ENCODE measurements at regions not wholly inside any gene's neighbourhood (a gene's known extent, or its start where the extent isn't known, plus 50 kb on each side); places are given as distances from the start of the nearest gene placed in this dataset.

GRCh38 chr2:160820691-160821090 lies 327.1 kb upstream of the RBMS1 start:
- no peak for TF ChIP-seq CTCF (conservative IDR thresholded peaks at IDR 0.05; ENCODE audit: low read depth in 2 of 2)
- TF ChIP-seq ETS1 (IDR thresholded peaks at IDR 0.05), result no peak
- TF ChIP-seq EZH2phosphoT487 (IDR thresholded peaks at IDR 0.05; ENCODE audit: unreplicated experiment), result no peak
- no peak for TF ChIP-seq EZH2 (IDR thresholded peaks at IDR 0.05; ENCODE audit: low read depth, unreplicated experiment)
- TF ChIP-seq STAT1 (IDR thresholded peaks at IDR 0.05; ENCODE audit: unreplicated experiment), result no peak
